ENCODE measurements at regions not wholly inside any gene's neighbourhood (a gene's known extent, or its start where the extent isn't known, plus 50 kb on each side); places are given as distances from the start of the nearest gene placed in this dataset.

DNA sequence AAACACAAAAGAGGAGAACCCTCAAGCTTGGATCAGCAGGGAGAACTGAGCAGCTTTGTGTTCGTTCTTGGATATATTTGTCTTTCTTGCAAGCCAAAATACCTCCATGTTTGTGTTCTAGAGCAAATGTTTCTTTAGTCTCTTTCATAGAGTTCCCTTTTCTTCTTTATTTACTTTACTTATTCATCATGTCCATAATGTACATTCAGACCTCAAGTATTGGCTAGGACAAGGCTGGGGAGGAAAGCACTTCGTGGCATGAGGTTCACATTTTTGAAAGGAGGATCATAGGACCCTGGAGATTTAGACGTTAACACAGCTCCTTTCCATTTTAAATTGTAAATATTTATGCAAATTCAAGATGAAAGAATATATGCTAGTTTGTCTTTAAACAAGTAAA, 590.2 kb upstream of the MEF2C start:
- TF ChIP-seq, protein P1, sequence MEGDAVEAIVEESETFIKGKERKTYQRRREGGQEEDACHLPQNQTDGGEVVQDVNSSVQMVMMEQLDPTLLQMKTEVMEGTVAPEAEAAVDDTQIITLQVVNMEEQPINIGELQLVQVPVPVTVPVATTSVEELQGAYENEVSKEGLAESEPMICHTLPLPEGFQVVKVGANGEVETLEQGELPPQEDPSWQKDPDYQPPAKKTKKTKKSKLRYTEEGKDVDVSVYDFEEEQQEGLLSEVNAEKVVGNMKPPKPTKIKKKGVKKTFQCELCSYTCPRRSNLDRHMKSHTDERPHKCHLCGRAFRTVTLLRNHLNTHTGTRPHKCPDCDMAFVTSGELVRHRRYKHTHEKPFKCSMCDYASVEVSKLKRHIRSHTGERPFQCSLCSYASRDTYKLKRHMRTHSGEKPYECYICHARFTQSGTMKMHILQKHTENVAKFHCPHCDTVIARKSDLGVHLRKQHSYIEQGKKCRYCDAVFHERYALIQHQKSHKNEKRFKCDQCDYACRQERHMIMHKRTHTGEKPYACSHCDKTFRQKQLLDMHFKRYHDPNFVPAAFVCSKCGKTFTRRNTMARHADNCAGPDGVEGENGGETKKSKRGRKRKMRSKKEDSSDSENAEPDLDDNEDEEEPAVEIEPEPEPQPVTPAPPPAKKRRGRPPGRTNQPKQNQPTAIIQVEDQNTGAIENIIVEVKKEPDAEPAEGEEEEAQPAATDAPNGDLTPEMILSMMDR (IDR thresholded peaks at IDR 0.05): no peak
- no peak for TF ChIP-seq POLR2A (IDR thresholded peaks at IDR 0.05)
